ENCODE measurements at regions not wholly inside any gene's neighbourhood (a gene's known extent, or its start where the extent isn't known, plus 50 kb on each side); places are given as distances from the start of the nearest gene placed in this dataset.

DNA sequence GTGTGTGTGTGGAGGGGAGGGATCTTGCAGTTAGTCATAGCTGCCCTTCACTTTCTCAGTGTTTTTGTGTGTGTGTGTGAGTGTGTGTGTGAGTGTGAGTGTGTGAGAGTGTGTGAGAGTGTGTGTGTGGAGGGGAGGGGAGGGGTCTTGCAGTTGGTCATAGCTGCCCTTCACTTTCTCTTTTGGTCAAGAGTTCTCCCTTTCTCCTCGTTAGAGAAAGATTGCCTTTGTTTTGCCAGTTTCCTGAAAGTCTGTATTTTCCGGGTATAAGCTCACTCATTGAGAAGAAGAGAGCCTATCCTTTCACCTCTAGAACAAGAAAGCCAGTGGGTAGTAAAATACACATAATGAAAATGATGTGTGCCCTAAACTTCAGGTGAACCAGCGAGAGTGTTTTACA is 75.2 kb upstream of the ENPP6 start:
- TF ChIP-seq, protein P1, sequence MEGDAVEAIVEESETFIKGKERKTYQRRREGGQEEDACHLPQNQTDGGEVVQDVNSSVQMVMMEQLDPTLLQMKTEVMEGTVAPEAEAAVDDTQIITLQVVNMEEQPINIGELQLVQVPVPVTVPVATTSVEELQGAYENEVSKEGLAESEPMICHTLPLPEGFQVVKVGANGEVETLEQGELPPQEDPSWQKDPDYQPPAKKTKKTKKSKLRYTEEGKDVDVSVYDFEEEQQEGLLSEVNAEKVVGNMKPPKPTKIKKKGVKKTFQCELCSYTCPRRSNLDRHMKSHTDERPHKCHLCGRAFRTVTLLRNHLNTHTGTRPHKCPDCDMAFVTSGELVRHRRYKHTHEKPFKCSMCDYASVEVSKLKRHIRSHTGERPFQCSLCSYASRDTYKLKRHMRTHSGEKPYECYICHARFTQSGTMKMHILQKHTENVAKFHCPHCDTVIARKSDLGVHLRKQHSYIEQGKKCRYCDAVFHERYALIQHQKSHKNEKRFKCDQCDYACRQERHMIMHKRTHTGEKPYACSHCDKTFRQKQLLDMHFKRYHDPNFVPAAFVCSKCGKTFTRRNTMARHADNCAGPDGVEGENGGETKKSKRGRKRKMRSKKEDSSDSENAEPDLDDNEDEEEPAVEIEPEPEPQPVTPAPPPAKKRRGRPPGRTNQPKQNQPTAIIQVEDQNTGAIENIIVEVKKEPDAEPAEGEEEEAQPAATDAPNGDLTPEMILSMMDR (IDR thresholded peaks at IDR 0.05), result no peak
- TF ChIP-seq POLR2A (IDR thresholded peaks at IDR 0.05), result no peak
